Sciatic nerve (tissue), 2 donors: ENCODE measurements at regions not wholly inside any gene's neighbourhood (a gene's known extent, or its start where the extent isn't known, plus 50 kb on each side); places are given as distances from the start of the nearest gene placed in this dataset.

Experiments used
- ATAC-seq: fragments of 200-7000 bp; cut with Tn5 transposase; one replicate; pipeline ENCODE4 v1.9.1; 2020; ENCODE audit warnings: mild to moderate bottlenecking, moderate library complexity
- DNase-seq: peaks from one replicate; pipeline ENCODE4 v3.0.0-alpha.2; 2020; ENCODE audit warnings: low spot score
- intact Hi-C: fragments of 100-400 bp; cut with DNase I; formaldehyde crosslinking; loops from one replicate; pipeline ENCODE4 v1.14.2; 2022
- donor health status: DM: no; HTN: no; CAD: no.
- donor health status: DM: no; HTN: no; CAD: no.

GRCh38 chr5:133756036-133756435, 143.7 kb upstream of the FSTL4 start:
- DNase-seq: no peak
- no peak for ATAC-seq
- intact Hi-C loops: no loop called here

DNA sequence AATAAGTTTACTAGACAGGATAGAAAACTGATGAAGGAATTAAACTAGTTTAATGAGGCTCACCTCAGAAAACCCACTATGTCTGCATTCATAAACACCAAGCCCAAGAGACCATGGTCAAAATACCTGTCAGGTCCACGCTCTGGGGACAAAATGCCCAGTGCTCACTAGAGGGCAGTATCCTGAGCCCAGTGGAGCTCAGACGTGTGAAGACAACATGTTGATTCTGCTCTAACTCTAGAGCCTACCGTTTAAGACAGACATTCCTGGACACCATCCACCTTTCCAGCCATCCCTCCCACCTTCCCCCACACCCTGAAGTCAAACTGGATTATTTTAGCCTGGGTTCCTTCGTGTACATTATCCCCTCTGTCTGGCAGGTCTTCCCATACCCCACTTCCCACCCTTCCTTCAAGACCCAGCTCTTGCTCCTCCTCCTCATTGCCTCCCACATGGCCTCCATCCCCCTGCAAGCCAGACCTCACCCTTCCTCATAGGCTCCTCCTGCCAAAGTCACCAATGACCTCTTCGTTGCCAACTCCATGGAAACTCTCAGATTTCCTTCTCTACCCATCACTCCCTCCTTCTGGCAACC, 142.3 kb upstream of the FSTL4 start:
- intact Hi-C loops: no loop called here
- DNase-seq: no peak
- ATAC-seq: no peak

GRCh38 chr5:133753856-133754255, 141.5 kb upstream of the FSTL4 start:
- intact Hi-C loops: no loop called here
- DNase-seq (no peak), ATAC-seq (no peak)

DNA sequence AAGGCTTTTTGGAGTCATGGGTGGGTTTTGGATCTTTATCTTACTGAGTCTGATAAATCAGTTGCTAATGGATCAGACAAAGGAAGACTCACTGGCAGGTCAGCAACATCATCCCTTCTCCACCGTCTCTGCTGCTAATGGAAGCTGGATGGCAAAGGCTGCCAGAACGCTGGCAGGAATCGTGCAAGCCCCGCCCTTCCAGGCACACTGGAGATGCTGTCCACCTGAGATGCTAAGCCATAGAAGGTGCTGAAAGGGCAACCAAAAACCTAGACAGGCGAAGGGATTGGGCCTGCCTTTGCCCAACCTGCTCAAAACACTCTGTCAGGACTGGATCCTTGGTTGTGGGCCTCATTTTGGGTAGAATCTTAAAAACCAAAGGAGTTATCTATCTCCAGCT, 139.5 kb upstream of the FSTL4 start:
- no peak for DNase-seq
- ATAC-seq: no peak
- intact Hi-C loops: no loop called here

DNA sequence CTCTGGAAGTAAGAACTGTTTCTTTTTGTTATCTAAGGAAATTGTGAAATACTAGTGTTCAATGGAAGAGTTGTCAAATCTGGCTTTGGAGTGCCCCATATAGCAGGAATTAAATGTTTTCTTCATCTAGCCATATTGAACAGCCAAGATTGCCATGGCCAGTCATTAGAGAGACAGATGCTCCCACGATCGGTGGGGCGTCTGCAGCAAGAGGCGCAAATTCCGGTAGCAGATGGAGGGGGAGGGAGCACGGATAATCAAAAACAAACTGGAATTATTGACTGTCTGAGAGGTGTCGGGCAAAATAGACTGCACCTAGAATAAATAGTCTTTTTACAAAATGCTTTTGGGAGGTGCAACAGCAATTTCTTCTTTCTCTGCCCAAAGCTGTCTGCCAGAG, 139.1 kb upstream of the FSTL4 start:
- ATAC-seq (no peak), DNase-seq (no peak)
- intact Hi-C loops: no loop called here

DNA sequence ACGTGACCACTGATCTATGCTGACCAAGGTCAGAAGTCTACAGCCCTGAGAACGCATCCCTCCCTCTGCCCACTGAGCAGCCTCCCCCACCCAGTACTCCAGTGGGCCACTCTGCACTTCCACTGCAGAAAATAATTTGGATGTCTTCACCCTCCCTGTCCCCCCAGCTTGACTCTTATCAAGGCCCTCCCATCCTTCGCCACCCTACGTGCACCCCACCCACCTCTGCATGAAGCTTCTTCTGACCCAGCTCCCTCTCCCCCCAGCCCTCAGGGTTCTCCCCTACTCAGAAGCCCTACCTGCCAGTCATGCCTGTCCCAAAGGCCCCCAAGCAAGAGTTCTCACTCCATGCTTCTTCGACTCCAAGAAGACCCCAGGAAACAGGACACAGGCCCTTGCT, 138.5 kb upstream of the FSTL4 start:
- ATAC-seq (no peak), DNase-seq (no peak)
- intact Hi-C loops: no loop called here

GRCh38 chr5:133750356-133750755, 138.0 kb upstream of the FSTL4 start:
- ATAC-seq: no peak
- no peak for DNase-seq
- intact Hi-C loops: no loop called here

DNA sequence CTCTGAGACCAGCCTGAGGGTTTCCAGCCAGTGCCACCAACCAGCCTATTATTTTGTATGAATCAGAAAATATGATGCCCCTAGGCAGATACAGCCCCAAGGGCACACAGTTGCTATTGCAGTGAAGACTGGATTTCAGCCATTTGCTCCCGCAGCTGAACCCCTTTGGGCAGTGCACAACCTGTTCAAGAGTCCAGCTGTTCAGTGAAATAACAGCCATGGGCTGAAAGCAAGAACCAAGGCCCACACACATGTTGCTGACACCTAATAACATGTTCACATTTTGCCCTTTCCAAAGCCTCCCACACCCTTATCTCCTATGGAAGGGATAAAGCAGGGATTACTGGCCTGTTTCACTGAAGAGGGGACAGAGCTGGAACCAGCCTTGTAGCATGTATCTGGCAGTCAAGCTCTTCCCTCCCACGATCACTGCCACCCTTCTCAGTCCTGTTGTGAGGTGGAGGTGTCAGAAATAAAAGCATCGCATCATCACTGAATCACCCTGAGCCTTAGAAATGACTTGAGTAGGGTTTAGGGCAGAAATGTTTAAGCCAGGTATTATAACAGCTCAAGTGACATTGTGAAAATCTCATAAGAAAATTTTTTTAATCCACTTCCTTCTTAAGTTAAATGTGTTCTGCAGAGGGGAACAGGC, 137.1 kb upstream of the FSTL4 start:
- ATAC-seq (no peak), DNase-seq (no peak)
- intact Hi-C loops: no loop called here

DNA sequence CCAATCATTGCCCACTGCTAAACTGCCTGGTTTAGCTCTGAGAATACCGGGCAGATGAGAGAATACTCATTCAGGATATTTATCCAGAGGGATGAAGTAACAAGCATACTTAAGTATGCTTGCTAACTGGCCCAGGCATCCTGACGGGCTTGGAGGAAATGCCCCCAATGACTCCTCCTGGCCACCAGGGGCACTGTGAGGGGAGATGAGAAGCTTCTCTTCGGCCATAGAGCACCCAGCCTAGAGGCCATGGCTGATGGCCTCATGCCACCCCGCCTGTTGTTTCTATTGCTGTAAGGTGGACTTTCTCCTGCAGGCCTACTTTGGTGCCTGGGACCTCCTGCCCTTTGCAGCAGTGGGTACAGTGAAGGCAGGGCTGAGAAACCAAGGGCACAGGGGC, 134.5 kb upstream of the FSTL4 start:
- ATAC-seq: no peak
- no peak for DNase-seq
- intact Hi-C loops: no loop called here

GRCh38 chr5:133744960-133745308, 132.6 kb upstream of the FSTL4 start:
- ATAC-seq (no peak), DNase-seq (no peak)
- intact Hi-C loops: no loop called here

GRCh38 chr5:133744051-133744959, 132.0 kb upstream of the FSTL4 start:
- DNase-seq (no peak), ATAC-seq (no peak)
- intact Hi-C loops: no loop called here

DNA sequence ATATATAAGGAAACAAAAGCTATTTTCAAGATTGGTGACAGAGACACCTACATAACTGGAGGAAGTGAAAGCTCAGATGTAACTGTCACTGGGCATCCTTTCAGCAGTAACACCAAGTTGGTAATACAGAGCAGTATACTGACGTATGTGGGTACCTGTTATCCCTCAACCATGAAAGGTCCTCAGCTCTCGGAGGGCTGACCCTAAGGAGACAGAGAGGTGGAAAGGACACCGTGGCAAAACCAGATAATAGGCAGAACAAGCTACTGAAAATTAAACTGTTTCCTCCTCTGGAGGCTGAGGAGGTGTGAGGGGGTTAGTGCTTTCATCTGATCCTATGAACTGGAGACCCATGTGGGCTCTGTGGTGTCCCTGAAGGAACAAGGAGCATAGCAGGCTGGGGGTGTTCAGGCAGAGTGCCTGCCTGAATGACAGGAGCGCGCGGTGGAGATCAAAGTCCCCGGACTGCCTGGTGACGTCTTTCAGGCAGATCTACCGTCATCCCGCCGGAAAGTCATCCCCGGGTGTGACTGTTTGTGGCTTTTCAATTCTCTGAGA, 130.2 kb upstream of the FSTL4 start:
- DNase-seq: no peak
- ATAC-seq: no peak
- intact Hi-C loops: no loop called here

DNA sequence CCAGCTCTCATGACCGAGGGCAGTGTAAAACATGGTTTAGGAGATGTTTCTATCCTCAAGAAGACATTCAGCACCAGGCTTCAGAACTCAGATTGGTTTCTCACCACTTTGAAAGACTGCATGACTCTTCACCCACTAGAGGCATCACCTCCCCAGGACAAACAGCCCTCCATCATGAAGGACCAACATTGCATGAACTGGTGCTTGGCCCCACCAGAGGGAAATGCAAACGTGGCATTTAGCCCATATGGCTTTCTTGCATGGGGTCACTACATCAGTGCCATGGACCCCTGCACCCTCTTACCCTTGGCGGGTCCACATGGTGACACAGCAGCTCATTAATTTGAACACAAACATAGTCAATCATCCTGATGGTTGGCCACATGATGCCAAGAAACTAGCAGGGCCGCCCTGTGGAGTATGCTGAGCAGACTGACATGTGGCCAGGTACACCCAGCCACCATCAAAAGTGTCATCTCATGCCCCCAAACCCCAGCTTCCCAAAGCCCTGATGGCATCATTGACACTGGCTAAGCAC, 129.5 kb upstream of the FSTL4 start:
- DNase-seq: no peak
- intact Hi-C loops: no loop called here
- ATAC-seq: no peak

DNA sequence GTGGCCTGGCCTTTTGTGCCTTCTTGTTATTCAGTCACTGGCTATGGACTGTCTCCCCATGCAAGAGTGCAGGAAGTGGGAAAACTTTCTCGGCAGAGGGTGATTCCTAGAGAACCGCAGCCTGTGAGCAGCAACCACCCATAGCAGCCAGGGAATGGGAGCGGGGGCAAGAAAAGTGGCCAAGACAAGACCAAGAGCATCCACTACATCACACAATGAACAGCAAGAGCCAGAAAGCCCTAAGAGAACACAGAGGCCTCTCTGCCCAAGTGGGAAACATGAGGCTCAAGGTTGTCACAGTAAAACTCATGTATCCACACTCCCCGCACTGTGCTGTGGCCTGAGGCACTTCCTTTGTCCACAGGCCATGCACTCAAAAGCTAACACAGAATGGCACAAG, 129.1 kb upstream of the FSTL4 start:
- intact Hi-C loops: no loop called here
- no peak for DNase-seq

DNA sequence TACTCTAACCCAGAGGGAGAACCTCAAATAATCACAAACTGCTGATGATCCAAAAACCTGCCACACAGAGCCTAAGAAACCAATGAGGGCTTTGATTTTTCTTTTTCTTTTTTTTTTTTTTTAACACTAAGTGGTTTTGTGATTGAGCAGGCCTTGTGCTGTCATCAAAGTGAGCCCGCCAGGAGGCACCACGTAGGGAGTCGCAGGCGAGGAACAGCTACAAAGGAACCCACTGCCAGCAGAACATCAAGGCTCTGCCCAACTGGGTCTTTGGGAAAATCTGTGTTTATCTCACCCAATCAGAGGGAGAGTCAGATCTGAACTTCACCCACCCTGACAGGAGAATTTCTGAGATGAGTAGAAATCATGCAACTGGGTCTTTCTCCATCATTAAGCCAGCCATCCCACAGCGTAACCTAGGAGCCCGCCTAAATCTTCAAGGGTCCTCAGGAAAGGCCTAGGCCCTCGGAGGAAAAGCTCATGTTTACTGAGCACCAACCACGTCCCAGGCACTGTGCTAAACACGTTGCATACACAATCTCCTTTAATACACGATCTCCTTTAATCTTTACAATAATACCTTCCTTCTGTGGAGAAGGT, 126.9 kb upstream of the FSTL4 start:
- DNase-seq: no peak
- ATAC-seq: no peak
- intact Hi-C loops: no loop called here

More for the DNA sequence above, 129.1 kb upstream of the FSTL4 start:
- ATAC-seq: no peak

DNA sequence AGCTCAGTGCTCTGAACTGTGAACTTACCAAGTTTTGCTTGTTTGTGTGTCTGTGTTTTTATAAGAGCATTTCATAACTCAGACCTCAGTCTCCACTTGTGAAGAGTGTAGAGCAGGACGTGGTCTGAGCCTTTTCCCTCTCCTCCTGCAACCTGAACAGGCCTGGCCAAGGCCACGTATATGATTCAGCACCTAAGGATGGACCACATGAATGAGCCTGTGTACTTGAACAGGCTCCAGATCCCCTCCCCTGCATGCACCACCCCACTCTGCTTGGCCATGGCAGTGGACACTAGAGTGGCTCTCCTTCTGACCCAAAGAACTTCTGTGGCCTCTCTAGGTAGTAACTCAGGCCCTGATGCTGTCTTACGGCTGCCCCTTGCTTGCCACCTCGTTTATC, 125.9 kb upstream of the FSTL4 start:
- DNase-seq: no peak
- ATAC-seq: no peak
- intact Hi-C loops: no loop called here

- DNase-seq (no peak), ATAC-seq (no peak)
- intact Hi-C loops: no loop called here
Observed at GRCh38 chr5:133736512-133736911, 124.2 kb upstream of the FSTL4 start.

- intact Hi-C loops: no loop called here
- DNase-seq (no peak), ATAC-seq (no peak)
Observed at GRCh38 chr5:133735346-133735745, 123.0 kb upstream of the FSTL4 start.

- intact Hi-C loops: no loop called here
- ATAC-seq (no peak), DNase-seq (no peak)
Observed at GRCh38 chr5:133734916-133735315, 122.6 kb upstream of the FSTL4 start.
